NCI-H1092 treated with DMSO at 0.1 percent for 48 hours (cell line): ENCODE measurements at regions not wholly inside any gene's neighbourhood (a gene's known extent, or its start where the extent isn't known, plus 50 kb on each side); places are given as distances from the start of the nearest gene placed in this dataset.
"Not testable (repeated sequence)": the region's sequence is repeated elsewhere in the genome, so short reads cannot be mapped to it uniquely, and the experiment has no call there.

Experiments used
- DNase-seq: peaks from one replicate; lab custom pipeline; 2025; lab: John Stamatoyannopoulos, UW

DNA sequence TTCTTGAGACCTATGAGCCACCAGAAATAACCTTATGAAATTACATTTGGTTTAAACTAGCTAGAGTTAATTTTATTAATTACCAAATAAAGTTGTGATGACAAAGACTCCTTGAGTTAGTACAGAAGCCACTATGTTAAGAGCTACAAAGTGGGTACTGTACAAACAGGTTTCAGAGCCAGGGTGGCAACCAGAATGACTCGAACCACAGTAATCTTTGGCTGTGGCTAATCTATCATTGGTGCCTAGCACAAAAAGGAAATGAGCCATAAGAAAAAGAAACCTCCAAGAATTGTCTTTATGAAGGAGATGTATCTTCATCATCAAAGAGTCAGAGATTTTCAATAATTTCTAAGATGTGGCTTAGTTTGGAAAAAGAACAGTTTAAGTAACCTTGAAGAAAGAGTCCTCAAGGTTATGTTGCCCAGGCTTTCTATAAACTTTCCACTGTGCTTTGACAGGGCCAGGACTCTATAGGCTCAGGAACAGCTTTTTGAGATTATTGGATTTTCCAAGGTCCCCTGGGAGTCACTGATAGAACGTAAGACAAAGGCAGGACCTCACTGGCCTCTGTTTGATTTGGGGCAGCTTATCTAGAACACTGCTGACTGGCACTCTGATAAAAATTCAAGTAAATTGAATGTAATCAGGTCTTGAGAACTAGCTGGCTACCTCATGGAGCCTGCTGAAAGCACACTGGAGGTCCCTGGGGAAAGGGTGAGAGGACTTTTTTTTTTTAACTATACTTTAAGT lies 777.7 kb downstream of the STIM2 start:
- no peak for DNase-seq

DNA sequence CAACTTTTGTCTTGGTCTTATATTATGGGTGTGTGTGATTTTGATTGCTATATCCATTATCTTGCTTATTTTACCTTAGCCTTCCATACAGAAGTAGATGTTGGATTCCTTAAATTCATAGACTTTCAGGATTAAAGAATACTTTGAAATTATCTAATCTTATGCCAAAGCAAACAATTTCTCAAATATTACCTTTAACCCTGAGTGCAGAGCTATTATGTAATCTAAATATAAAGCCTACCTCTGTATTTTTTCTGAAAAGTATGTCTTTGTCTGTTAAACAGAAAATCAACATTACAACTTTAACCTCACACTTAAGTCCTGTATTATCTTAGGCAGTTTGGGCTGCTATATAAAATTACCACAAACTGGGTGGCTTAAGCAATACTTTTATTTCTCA lies 782.5 kb downstream of the STIM2 start:
- no peak for DNase-seq

DNA sequence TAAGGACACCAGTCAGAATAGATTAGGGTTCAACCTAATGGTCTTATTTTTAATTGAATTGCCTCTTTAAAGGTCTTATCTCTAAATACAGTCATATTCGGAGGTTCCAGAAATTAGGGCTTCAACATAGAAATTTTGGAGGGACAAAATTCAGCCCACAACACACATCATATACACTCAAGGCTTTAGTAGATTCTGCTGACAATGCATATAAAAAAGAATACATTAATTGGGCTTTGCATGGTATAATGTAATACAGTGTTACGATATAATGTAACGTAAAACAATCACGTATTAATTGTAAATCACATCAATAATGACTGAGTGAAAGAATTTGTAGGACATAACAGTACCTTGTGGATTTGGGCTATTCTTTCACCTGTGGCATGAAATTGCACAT lies 787.8 kb downstream of the STIM2 start:
- no peak for DNase-seq

GRCh38 chr4:27662426-27662825 lies 801.8 kb downstream of the STIM2 start:
- DNase-seq: no peak

DNA sequence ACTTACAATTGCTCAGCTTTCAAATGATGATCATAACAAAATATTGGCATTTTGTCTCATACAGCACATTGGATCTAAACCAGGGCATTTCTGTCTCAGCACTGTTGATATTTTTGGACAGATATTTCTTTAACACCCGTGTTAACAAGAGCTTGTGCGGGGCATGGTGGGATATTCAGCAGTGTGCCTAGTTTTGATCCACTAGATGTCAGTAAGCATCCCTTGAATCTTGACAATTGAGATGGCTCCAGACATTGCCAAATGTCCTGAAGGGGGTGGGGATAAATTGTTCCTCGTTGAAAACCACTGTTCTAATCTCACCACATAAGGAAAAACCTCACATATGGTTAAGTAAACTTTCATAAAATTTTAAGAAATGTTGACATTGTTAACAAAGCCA lies 806.3 kb downstream of the STIM2 start:
- peak; percentile 11 for DNase-seq

GRCh38 chr4:27668001-27668400 lies 807.4 kb downstream of the STIM2 start:
- DNase-seq: no peak

GRCh38 chr4:27678027-27678426 lies 817.4 kb downstream of the STIM2 start:
- DNase-seq: no peak

DNA sequence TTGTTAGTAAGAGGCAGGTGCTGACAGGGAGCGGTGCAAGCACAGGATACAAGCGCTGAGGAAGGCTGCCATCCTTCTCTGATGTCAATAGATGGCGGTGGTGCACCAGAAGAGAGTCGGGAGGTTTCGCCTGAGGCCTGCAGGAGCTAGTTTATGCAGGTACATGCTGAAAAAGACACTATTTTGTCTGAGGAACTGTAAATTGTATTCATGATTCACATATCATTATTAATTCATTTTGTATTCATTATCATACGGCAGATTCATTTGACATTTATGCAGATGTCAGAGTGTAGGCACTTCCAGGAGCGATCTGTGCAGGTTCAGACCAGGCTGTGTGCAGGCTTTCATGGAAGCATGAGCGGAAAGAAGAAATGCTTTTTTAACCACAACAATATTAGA lies 824.0 kb downstream of the STIM2 start:
- DNase-seq: peak; percentile 49

GRCh38 chr4:27685091-27685490 lies 824.5 kb downstream of the STIM2 start:
- no peak for DNase-seq

DNA sequence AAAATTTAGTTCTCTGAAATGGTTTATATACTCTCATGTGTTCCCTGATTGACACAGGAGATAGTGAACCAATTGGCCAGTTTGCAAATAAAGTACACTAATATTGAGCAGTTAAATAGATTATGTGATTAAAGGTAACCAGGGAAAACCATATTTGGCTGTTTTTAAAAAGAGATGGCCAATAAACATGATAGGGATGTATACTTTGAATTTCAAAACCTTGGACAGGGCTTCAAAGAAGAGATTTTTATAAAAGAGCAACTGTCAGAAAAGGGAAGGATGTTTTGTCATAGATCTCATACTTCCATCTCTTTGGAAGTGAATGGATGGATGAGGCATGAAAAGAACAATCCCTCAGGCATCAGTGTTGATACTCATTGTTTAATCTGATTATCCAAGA lies 825.3 kb downstream of the STIM2 start:
- DNase-seq: no peak

GRCh38 chr4:27692158-27692557 lies 831.5 kb downstream of the STIM2 start:
- DNase-seq: peak; percentile 9

DNA sequence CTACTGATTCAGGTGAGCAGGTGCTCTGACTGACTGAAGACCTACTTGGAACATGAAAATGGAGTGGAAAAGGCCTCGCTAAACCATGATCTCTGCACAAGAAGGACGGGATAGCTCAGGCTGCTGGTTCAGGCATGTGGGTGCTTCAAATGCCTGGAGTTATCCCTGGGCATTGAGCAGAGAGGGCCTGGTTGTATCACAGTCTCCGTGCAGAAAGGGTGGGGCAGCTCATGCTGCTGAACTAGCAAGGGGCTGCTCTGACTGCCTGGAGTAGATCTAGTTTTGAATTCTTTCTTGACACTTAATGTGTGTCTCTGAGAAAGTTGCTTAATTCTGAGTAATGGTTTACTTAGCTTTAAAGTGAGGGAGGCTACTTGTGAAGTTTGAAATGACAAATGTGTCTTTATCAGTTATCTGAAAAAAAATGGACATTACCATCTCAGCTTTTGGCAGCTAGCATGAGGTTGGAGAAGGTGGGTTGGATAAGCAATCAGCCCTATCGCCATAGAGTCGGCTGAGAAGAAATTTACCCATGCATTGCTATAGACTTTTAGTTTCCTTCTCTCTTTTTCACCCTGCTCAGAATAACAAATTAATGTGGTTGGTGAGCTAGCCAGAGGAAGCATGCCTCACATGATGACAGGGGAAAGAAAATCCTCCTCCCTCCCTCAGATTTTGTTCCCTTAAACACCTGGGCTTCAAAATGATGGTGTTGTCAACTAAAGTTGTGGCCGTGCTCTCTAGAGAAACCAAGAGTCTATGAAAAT lies 832.4 kb downstream of the STIM2 start:
- DNase-seq: no peak

DNA sequence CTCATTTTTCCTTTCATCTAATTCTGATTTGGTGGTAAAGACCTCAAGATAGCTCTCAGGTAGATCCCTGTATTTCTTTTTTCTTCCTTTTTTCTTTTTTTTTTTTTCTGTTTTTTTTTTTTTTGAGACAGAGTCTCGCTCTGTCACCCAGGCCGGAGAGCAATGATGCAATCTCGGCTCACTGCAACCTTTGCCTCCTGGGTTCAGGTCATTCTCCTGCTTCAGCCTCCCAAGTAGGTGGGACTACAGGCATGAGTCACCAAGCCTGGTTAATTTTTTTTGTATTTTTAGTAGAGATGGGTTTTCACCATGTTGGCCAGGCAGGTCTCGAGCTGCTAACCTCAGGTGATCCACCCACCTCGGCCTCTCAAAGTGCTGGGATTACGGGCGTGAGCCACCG lies 835.6 kb downstream of the STIM2 start:
- not testable (repeated sequence) for DNase-seq

DNA sequence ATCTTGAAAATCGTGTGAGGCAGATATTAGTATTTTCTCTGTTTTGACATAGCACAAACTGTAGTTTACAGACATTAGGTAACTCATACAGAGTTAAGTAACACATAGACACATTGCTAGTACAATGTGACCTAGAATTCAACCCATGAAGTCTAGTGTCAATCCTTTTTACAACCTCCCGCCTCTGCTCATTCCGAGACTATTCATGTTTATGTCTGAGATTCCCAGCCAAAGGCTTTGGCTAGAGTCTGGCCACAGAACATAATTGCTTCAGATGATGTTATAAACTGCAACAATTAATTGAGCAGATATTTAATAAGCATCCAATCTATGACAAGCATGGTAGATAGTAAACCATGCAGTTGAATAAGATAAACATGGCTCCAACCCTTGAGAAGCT lies 841.0 kb downstream of the STIM2 start:
- DNase-seq: no peak

DNA sequence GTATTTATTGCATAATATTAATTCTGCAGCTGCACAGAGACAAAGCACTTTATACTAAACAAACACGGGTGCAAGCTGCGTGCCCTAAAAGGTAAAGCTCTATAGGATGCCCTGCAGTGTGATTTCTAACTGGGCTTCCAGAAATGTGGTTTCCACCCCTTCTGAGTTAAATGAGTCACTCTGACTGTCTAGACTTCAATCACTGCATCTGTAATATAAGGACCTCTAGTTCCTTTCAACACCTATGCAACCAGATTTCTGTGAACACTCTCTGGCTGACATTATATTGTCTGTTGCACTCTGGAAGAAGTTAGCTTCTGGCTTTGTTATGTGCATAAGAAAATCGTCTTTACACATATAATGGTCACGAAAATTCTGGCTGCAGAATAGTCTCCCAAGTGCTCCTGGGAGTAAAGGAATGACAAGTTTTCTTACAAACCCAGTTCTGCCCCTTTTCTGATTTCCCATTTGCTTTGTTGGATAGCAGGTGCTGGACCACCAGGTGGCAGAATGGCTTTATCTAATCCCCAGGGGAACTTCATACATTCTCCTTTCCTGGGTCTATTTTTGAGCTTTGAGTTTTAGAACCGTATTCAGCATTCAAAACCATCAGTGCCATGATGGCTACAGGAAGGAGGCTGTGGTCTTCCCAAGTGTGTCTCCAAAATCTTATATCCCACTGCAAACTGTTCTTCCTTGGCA lies 842.2 kb downstream of the STIM2 start:
- no peak for DNase-seq

- no peak for DNase-seq
Observed at GRCh38 chr4:27703771-27704170, 843.1 kb downstream of the STIM2 start.

DNA sequence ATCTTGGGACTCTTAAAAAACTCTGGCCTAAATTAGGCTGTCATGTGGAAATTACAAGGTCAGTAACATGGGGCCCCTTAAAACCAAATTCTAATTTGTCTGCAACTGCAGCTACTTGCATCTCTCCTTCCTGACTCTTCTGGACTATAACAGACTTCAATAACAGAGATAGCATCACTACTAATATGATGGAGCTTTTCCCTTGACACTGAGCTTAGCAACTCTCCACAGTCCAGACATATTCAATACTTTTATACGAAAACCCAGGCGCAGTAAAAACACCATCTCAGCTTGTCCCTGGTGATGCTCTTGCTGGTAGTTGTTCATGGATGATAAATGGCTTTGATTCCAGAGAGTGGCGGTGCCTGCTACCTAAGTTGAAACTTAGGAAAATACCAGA lies 850.4 kb downstream of the STIM2 start:
- no peak for DNase-seq

GRCh38 chr4:27714073-27714472 lies 853.4 kb downstream of the STIM2 start:
- DNase-seq: peak; percentile 20

DNA sequence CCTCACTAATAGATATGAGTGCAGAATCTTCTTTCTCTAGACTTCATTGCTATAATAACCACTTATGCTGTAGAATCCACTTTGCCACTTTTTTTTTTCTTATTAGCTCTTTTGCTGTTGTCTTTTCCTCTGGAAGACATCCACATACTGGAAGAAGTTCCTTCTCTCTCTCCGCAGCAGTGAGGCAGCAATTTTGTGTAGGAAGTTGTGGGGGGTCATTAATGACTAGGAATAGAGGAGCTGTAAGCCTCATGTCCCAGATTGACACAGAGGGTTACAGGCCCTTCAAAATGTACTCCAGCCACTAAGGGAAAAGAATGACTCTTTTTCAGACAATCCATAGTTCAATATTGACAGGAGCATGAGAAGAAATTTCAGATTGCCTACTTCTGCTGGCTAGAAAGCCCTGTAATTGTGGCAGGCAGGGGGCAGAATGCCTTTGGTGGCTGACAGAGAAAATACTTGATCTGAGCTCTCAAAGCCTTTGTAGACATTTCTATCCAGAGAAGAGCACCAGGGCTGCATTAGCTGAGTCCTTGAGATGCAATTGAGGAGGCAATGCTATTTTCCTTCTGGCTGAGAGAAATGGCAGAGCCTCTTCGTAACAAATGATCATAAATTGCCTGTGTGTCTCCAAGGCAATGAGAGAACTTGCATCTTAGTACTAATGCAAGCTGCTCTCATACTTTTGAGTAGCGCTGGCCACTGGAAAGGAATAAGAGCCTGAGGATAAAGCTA lies 856.2 kb downstream of the STIM2 start:
- no peak for DNase-seq

GRCh38 chr4:27717431-27717755 lies 856.8 kb downstream of the STIM2 start:
- DNase-seq: no peak

GRCh38 chr4:27720010-27720766 lies 859.5 kb downstream of the STIM2 start:
- DNase-seq: no peak

GRCh38 chr4:27721193-27721592 lies 860.6 kb downstream of the STIM2 start:
- DNase-seq: no peak
